ENCODE measurements at regions not wholly inside any gene's neighbourhood (a gene's known extent, or its start where the extent isn't known, plus 50 kb on each side); places are given as distances from the start of the nearest gene placed in this dataset.
"Not testable (repeated sequence)": the region's sequence is repeated elsewhere in the genome, so short reads cannot be mapped to it uniquely, and the experiment has no call there.

DNA sequence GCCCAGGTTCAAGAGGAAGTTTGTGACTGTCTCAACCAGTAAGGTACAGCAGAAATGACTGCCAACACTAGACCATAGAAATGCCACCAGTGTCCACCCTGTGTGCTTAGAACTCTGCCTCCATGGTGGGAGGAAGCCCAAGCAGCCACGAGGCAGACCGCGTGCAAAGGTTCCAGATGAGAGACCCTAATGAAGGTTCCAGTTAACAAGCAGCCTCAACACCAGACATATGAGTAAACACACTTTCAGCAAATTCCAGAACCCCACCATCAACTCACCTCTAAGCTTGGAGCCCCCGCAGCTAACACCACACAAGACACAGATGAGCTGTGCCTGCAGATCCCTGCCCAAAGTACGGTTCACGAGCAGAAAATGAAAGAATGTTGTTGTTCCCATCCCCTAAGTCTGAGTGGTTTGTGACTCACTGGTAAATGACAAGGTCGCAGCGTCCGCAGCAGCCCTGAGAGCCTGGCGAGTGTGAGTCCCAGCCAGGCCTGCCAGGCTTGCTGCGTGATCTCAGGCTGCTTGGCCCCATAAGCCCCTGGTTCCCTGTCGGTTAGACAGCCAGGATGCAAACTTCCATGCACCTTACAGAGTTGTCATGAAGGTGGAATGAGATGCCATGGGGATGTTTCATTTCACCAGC lies 193.7 kb downstream of the C16orf95 start:
- no peak for DNase-seq

DNA sequence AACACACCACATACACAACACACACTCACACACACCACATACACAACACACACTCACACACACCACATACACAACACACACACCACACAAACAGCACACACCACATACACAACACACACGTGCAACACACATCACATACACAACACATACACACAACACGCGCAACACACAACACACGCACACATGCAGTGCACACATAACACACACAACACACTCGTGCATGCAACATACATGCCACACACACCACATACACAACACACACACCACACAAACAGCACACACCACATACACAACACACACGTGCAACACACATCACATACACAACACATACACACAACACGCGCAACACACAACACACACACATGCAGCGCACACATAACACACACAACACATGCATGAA lies 192.8 kb downstream of the C16orf95 start:
- not testable (repeated sequence) for DNase-seq

DNA sequence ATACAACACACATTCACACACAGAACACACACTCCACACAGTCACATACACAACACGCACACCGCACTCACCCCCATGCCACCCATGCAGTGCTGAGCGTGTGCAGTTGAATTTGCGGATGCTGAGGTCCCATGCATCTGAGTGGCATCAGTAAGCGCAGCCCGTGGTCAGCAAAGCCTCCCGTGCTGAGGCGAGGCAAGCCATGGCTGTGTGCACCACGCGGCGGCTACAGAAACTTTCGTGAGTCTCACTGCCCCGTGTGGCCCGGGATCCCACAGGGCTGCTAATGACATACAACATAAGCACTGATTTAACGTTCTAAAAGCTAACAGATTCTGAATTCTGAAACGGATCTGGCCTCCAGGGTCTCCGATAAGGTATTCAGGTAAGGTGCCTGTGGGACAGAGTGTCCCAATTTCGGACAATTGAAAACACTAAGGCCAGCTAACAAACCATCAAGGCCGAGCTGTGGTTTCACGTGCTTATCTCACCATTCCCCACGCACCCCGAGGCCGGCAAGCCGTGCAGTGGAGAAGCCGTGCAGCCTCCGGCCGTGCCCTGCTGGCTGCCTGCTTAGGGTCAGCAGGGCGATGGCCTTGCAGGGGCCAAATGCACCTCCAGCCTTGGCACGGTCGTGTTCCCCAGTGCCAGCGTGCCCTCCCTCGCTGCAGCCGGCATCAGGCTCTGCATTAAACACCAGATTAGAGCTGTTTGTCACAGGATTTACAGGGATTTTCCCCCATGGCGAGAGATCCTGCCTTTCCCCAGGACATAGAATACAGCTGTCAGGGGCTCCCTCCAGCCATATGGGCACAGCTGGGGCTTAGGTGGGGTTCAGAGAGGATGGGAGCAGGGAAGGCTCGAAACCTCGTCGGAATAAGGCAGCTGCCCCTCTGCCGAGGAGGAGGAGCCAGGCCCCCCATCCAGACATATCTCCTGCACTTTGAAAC lies 191.7 kb downstream of the C16orf95 start:
- no peak for DNase-seq

DNA sequence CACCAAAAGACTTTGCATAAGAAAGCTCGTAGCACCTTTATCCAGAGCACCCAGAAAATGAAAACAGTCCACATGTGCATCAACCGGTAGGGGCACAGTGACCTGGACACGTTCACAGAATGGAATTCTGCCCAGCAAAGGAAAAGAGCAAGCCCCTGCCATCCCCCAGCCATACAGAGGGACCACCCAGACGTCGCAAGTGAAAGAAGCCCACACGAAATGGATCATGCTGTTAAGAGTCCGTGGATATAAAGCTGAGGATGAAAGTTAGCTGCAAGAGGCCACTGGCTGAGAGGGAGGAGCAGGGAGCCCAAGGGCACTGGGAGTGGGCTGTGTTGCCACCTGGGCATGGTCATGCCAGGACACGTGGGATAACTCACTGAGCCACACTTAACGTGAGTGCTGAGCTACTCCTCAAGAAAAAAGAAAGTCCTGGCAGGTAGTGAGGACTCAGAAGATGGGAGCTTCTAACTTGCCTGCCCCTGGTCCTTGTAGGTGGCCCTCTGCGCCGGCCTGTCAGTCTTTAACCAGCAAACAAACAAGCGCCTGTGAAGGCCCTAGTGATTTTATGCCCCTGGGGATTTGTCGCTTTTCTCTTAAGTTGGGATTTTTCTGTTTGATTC lies 190.7 kb downstream of the C16orf95 start:
- no peak for DNase-seq

DNA sequence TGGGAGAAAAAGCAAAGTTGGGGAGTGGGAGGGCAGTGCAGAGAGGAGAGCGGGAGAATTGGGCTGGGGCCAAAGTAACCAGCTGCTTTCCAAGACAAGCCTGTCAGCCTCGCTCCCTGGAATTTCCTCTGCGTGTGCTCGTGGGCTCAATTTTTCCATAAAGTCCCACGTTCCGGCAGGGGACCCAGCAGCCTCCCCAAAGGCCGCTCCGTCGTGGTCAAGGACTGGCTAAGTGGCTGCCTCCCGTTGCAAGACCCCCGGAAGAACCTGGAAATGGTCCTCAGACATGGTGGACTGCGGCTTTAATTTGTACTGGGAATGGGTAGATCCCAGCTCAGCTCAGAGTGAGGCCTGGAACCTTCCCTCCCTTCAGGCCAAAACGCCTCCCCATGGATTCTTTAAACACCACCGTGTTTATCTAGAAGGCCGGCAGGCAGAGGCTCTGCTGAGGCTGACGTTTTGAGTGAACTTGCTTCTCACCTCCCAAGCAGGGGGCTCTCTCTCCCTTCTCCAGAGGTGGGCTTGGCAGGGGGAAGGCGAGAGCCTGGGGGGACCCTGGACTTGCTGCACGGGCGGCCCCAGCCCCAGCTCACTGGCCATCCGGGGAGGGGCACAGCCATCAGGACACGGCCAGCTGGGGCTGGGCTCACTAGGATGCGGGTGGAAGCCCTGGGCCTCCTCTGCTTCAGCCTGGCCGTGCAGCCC lies 190.0 kb downstream of the C16orf95 start:
- DNase-seq, result no peak

DNA sequence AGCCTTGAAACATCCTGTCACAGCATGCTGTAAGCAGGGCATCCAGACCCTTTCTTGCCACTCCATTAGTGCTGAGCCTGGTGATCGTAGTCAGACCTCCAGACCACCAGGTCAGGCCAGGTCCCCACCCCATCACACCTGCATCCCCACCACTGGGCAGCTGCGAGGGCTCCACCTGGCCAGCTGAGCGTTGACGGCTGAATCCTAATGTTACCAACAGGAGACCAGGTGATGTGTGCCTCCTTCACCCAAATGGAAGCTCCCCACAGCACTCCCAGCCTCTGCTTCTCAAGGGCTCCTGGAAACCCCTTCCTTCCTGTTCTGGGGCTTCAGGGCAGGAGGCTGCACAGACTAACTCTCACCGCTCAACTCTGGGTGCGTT lies 189.4 kb downstream of the C16orf95 start:
- no peak for DNase-seq

DNA sequence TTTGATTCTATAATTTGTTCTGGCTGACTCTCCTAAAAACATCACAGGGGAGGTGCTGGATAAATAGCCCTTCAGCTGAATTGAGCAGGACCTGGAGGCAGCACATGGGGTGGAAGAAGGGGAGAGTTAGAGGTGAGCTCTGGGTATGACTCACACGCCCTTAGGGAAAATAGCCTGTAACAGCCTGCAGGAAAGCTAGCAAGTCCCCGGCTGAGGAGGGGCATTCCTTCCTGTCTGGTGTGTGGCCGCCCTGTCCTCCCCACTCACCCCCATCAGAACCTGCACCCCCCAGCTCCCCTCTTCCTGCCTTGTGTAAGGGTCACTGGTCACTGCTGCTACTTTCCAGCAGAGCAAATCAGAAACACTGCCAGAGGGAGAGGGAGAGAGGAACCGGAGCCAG lies 187.4 kb downstream of the C16orf95 start:
- DNase-seq, result no peak

DNA sequence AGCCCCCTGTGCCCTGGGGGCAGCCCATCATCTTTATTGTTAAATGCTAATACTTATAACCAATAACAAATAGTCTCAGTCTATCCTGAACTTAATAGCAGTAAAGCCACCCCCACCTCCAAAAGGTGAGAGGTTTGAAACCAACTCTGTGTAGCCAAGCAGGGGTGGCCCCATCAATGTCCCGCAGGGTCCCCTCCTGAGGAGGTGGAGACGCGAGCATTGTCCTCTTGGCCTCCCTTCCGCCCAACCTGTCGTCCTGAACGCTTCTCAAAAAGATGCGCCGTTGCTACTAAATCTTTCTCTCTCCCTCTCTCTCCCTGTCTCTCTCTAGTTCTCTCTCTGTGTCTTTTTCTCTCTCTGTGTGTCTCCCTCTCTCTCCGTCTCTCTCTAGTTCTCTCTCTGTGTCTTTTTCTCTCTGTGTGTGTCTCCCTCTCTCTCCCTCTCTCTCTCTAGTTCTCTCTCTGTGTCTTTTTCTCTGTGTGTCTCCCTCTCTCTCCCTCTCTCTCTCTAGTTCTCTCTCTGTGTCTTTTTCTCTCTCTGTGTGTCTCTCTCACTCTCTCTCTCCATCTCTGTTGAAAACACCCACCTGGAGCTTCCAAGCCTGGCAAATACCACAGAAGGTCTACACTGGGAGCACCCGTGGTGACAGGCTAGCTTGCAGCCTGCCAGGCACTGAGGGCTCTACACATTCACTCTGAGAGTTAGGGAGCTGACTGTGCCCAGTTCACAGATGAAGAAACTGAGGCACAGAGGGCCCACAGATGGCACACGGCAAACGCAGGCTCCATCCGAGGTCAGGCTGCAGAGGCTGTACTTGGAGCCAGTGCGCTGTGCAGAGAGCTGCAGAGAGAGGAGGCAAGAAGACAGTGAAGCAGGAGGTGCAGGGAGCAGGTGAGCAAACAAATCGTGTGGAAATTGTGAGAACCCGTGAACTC lies 185.9 kb downstream of the C16orf95 start:
- DNase-seq, result no peak

DNA sequence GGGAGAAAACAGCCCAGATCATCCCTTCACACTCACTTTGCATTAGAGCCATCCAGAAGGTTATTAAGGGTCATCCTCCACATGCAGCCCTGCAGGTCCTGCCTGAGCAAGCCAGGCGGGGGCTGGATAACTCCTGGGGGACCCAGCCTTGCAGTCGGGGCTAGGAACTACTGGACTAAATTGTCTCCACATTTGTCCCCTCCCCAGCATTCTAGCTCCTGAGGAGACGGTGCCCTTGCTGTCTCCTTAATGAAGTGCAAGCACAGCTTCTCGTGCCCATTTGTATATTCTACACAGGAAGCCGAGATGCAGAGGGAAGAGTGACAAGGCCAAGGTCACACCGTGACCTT lies 185.2 kb downstream of the C16orf95 start:
- no peak for DNase-seq

DNA sequence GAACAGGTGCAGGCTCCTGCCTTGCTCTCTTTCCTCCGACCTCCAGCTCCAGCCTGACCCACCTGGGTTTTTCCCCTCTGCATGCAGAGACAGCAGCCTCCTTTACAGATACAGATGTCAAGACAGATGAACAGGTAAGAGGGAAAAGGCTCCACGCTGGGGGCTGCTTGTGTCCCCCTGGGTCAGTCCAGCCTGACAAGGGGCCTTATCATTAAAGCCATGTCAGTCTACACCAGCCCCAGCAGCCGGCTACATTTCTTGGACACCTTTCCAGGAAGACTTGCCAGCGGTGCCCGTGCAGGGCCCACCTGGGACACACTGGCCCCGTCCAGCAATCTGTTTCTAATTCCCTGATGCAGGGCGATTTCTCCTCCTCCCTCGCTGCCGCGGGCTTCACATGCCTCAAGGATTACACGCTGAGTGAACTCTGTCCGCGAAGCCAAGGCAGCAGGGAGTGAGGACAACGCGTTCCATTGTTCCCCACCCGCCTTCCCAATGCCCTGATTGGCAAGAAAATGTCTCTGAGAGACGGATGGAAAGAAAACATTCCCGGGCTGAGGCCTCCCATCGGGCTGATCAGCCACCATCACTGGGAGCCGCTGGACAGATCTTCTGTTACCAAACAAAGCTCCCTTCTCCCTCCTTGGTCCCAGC lies 184.7 kb downstream of the C16orf95 start:
- no peak for DNase-seq

DNA sequence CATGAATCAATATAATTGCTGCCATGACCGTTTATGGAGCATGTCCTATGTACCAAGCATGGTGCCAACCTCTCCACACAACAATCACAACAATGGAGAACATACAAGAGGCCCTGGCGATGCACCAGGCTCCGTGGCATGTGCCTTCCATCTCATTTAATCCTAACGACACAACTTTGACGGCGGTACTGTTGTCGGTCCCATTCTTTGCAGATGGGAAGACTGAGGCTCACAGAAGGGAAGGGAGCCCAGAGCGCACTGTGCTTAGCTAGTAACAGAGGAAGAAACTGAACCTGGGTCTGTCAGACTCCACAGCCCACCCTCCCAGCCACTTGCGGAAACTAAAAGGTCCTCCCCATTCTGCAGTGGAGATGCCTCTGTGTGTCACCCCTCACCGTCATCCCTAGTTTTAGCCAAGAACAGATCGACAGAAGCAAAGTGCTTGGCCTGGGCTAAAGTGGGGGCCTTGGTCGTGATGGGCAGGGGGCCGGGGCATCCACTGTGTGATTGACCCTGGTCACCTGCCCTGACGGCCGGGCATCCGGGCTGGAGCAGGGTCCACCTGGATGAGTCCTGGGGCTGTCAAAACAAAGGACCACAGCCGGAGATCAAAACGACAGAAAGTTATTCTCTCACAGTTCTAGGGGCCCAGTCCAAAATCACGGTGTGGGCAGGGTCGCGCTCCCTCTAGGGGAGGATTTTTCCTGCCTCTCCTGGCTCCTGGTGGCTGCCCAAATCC lies 183.9 kb downstream of the C16orf95 start:
- DNase-seq, result no peak

DNA sequence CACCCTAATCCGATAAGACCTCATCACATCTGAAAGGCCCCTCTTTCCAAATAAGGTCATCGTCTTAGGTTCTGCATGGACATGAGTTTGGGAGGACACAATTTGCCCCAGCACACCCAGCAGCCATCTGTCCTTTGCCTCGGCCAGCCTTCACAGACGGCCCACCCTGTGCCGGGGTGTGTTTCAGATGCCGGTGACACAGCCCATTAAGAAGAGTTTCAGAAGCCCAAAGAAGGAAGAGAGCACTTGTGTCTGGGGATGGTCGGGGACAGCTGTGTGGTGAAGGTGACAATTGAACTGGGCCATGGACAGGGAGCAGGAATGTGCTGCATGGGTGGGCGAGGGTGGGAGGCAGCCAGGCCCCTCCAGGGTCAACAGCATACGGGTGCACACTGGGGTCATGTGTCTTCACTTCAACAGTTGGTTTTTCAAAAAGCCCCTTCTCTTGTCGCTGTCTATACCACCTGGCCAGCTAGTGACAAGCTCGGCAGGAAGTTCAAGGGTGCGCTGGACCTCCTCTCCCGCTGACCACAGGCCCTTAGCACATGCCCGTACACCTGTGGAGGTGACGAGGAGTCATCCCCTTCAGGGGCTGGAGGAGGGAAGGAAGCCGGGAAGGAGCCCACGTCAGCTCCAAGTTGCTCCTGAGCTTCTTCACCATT lies 183.1 kb downstream of the C16orf95 start:
- no peak for DNase-seq

DNA sequence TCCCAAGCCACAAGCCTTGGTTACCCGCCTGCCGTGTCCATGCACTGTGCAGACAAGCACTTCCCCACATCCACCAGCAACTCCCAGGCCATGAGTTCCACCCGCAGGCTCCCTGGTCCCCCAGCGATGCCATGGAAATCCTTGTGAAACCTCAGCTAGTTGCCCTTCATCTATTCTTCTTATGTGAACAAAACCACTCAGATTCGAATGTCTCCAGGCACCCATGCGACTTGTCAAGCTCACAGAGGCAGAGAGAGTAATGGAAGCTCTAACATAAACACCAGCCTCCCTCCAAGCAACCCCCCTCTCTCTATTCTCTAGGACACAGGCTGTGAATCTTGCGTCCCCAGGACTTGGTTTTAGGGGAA lies 182.6 kb downstream of the C16orf95 start:
- no peak for DNase-seq

DNA sequence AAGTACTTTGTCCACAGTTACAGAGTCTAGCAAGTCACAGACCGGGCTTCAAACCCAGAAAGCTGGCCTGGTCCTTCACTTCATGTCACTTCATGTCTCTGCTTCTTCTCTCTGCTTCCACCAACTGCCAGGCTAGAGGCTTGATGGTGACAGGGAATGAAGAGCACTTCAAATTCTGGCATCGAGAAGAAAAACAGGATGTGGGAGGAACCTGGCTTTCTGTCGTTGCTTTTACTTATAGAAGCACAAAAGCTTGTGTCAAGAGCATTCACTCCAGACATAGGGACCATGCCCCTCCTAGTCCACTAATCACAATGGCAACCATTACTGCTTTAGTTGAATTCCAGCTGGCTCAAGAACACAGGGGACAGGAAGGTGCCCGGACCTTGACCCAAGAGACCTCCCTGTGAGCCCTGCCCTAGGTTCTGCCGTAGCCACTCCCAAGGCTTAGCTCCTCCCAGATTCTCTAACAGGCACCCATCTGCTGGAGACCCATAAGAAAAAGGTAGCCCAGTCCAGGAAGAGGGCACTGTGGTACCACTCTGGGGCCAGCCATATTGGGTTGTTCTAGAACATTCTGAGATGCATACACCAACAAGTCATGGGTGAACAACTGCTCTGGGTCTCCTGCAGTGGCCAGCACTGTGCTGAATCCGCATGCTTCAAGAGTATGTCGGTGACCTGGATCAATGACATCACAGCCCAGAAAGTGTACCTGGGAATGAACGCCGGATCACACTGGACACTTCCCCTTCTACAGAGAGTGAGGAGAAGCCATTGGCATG lies 181.8 kb downstream of the C16orf95 start:
- DNase-seq, result no peak

DNA sequence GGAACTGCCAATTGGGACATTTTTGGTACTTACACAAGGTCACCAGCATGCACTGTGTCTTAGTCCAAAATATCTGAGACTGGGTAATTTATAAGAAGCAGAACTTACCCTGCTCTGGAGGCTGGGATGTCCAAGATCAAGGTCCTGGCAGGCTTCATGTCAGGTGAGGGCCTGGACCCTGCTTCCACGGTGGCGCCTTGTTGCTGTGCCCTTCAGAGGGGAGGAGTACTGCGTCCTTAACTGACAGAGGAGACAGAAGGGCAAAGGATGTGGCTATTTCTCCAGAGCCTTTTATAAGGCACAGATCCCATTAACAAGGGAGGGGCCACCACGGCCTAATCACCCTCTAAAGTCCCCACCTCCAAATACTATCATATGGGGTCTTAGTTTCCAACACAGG lies 178.9 kb downstream of the C16orf95 start:
- DNase-seq, result no peak

DNA sequence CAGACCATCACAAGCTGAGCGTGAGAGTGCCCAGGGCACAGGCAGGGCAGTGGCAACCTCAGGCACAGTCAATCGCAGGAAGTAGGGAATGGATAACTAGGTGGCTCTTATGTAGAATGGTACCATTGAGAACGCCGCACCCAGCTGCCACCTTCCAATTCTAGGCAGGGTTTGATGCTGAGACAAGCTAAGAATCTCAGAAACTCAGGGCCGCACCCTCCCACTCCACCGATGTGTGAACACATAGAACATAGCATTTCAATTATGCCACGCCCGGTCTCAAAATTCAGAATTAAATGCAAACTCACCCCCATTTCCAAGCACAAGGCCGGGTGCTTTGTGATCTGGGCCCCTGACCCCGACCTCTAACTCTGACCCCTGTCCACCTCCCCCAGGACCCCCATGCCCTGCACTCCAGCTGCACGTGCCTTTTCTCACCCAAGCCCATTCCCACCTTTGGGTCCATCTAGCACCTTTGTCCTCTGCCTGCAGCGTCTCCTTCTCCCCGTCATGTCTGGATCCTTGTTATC lies 178.4 kb downstream of the C16orf95 start:
- no peak for DNase-seq

DNA sequence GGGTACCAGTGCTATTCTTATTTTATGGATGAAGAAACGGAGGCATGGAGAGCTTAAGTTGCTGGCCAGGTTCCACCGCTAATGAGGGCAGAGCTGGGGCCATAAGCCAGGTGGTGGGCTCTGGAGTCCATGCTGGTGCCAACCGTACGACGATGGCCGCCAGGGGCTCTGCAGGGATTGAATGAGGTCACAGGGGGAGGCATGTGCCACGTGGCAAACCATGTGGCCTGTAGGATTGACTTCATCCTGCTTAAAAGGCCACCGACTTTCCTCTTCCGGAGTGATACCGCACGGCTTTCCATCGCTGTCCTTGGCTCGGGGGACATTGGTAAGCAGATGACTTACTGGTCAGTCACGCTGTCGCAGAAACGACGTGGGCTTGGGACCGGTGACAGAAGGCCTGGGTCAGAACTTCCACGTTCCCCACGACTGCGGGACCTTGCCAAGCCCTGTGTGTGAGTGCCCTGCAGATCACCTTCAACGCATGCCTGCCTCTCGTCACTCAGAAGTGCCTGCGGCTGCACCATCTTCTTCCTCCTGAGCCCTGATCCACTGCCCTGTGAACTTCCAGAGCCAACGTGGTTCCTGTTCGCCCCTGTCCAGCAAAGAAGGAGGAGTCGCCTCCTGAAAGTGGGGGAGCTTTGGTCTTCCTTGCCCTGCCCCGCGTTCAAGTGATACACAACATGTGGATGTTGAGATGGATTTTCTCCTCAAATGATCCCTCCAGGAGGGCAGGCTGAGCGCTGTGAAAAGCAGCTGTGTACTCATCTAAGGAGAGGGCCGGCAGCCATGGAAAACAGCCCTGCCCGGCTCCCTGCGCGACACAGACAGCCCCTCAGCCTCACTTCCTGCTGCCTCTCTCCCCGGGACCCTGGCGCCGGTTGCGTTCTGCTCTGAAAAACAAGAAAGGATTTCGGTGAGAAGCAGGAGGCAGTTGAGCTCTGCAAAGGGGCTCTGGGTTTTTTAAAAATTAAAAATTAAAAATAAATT lies 176.7 kb downstream of the C16orf95 start:
- DNase-seq, result no peak

DNA sequence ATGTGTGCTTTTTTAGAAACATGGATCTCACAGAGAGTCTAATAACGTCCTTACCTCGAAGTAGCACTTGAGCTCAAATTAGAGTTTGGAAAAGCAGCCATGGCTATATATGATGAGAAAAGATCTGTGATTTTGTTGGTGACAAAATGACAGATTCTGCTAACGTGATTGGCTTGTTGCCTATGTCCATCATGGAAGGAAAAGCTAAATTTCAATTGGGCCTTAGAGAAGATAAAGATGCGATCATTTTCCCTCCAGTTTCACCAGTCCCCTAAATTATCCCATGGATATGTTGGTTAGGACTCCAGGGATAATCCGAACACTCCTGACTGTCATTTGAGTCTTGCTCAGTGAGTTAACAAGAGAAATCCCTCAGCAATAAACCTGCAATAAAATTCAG lies 175.8 kb downstream of the C16orf95 start:
- DNase-seq, result no peak
